BJ (cell line): ENCODE measurements at regions not wholly inside any gene's neighbourhood (a gene's known extent, or its start where the extent isn't known, plus 50 kb on each side); places are given as distances from the start of the nearest gene placed in this dataset.

Experiments used
- CTCF ChIA-PET: fragments of 350-600 bp; formaldehyde crosslinking; extraction: SDS; loops from one replicate; lab custom pipeline; 2021; ENCODE audit warnings: antibody characterized with exemption, inconsistent platforms; lab: Yijun Ruan, JAX
- POLR2A ChIA-PET: fragments of 300-600 bp; sonication (Branson Sonifier 250); formaldehyde crosslinking; extraction: SDS; loops from one replicate; lab custom pipeline; 2021; ENCODE audit warnings: antibody characterized with exemption; lab: Charles Lee
- DNase-seq: peaks from one replicate; pipeline ENCODE4 v3.0.0-alpha.2; 2011; ENCODE audit warnings: low read depth
- H3K27me3 ChIP-seq: 2 replicates; pipeline ENCODE4 v1.6.0; 2011; ENCODE audit warnings: low read length; ENCODE audit not compliant: control insufficient read depth, insufficient read depth
- H3K36me3 ChIP-seq: 2 replicates; pipeline ENCODE4 v1.5.1; 2011; ENCODE audit warnings: low read length; ENCODE audit not compliant: control insufficient read depth, insufficient read depth
- H3K4me3 ChIP-seq: 2 replicates; pipeline ENCODE4 v1.5.1; 2011; ENCODE audit warnings: low read depth, mild to moderate bottlenecking, control low read depth, low read length
- CTCF ChIP-seq: IDR thresholded peaks from 2 replicates; pipeline ENCODE4 v1.5.1; 2011; ENCODE audit warnings: low read depth, mild to moderate bottlenecking, control low read depth, inconsistent platforms, low read length, moderate library complexity; ENCODE audit not compliant: insufficient read depth

GRCh38 chr14:101439023-101439422 lies 122.3 kb upstream of the DIO3 start:
- ChIA-PET CTCF (no interaction called here), POLR2A (interaction anchor here (0.6 kb wide), 1 partner anchor 21 kb away, joined by 4 read pairs; no protein-coding TSS in a partner anchor)
- TF ChIP-seq CTCF, result no peak
- peaks cover 2% of the 10 kb centered on the region for H3K27me3 ChIP-seq
- DNase-seq, result no peak
- no peak overlapping the region for H3K4me3 ChIP-seq
- no peaks in the 10 kb centered on the region for H3K36me3 ChIP-seq

- no peak for TF ChIP-seq CTCF
- H3K27me3 ChIP-seq, result peaks cover 2% of the 10 kb centered on the region; the same call in 1 of the 2 replicates
- DNase-seq, result no peak
- no peak overlapping the region for H3K4me3 ChIP-seq
- no peaks in the 10 kb centered on the region for H3K36me3 ChIP-seq
- ChIA-PET CTCF (interaction anchor here (0.8 to 1.1 kb wide), 2 partner anchors 9 to 13 kb away, joined by 3 read pairs; no protein-coding TSS in a partner anchor), POLR2A (no interaction called here)
Observed at GRCh38 chr14:101440496-101440895, 120.8 kb upstream of the DIO3 start.

GRCh38 chr14:101441710-101442109 lies 119.6 kb upstream of the DIO3 start:
- H3K36me3 ChIP-seq, result no peaks in the 10 kb centered on the region
- H3K4me3 ChIP-seq, result no peak overlapping the region
- POLR2A ChIA-PET, result no interaction called here
- no peak for DNase-seq
- no peak for TF ChIP-seq CTCF
- CTCF ChIA-PET, result no interaction called here
- H3K27me3 ChIP-seq, result peaks cover 2% of the 10 kb centered on the region; the same call in 1 of the 2 replicates

GRCh38 chr14:101442451-101442850 lies 118.8 kb upstream of the DIO3 start:
- H3K36me3 ChIP-seq, result no peaks in the 10 kb centered on the region
- no peak overlapping the region for H3K4me3 ChIP-seq
- peaks cover 2% of the 10 kb centered on the region; the same call in 1 of the 2 replicates for H3K27me3 ChIP-seq
- CTCF ChIA-PET, result no interaction called here
- TF ChIP-seq CTCF, result no peak
- POLR2A ChIA-PET, result no interaction called here
- no peak for DNase-seq

GRCh38 chr14:101444116-101444515 lies 117.2 kb upstream of the DIO3 start:
- no peak for TF ChIP-seq CTCF
- ChIA-PET POLR2A (no interaction called here), CTCF (no interaction called here)
- no peak overlapping the region for H3K4me3 ChIP-seq
- H3K27me3 ChIP-seq, result peaks cover 2% of the 10 kb centered on the region; the same call in 1 of the 2 replicates
- H3K36me3 ChIP-seq, result no peaks in the 10 kb centered on the region
- DNase-seq, result no peak
